GM12891 (cell line): ENCODE measurements at regions not wholly inside any gene's neighbourhood (a gene's known extent, or its start where the extent isn't known, plus 50 kb on each side); places are given as distances from the start of the nearest gene placed in this dataset.

ENCODE experiments used
- DNase-seq: peaks from one replicate; pipeline ENCODE4 v3.0.0; 2011; ENCODE audit warnings: low spot score; ENCODE audit not compliant: insufficient read length
- FAIRE-seq: peaks from 2 replicates; lab custom pipeline; 2011; peaks lifted over from hg19 to GRCh38; lab: Jason Lieb, UNC
- PAX5 ChIP-seq: IDR thresholded peaks from 2 replicates; pipeline ENCODE4 v1.6.1; 2011; ENCODE audit warnings: low read length, moderate library complexity, mild to moderate bottlenecking; ENCODE audit not compliant: insufficient read depth, severe bottlenecking
- POLR2A ChIP-seq: IDR thresholded peaks from 2 replicates; pipeline ENCODE4 v1.6.1; 2011; ENCODE audit warnings: low read depth, low read length, control low read depth
- POLR2AphosphoS5 ChIP-seq: IDR thresholded peaks from 2 replicates; pipeline ENCODE4 v1.6.1; 2011; ENCODE audit warnings: low read depth, low read length, control low read depth
- POU2F2 ChIP-seq: IDR thresholded peaks from 2 replicates; pipeline ENCODE4 v1.6.1; 2011; ENCODE audit warnings: low read depth, mild to moderate bottlenecking, control low read depth, low read length, moderate library complexity
- SPI1 ChIP-seq: IDR thresholded peaks from 2 replicates; pipeline ENCODE4 v1.6.1; 2011; ENCODE audit warnings: low read depth, low read length, control low read depth
- TAF1 ChIP-seq: IDR thresholded peaks from 2 replicates; pipeline ENCODE4 v1.6.1; 2011; ENCODE audit warnings: low read depth, low read length, control low read depth

DNA sequence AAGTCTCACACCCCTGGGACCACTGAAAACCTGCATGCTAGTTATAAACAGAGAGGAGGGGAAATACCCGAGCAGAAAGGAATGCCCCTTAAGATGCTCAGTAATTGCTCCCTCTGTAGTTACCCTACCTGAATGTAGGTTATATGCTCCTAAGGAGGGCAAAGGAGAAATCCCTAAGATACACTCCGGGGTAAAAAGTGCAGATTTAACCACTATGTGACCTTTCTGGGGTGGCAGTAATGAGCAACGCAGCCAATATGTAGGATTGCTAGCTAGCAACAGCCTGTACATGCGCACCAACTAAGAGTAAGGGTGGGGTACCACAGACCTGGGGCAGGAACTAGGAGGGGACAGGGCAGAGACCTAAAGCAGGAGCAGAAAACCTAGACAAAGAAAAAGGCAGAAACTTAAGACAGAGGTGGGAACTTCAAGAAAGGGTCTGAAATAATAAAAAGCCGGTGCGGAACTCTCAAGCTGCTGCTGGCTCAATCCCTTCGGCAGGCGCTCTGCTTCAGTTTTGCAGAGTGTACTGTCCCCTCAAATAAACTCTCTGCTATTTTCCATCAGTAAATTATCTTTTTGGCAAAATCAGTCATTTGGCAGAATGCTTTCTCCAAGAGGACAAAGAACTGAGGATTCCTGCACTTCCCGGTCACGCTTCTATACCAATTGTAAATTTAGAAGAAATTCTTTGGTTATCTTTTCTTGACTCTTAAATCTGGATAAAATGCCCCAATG lies 823.8 kb downstream of the CDH11 start:
- FAIRE-seq: no peak
- no peak for TF ChIP-seq PAX5
- TF ChIP-seq POLR2A: no peak
- no peak for TF ChIP-seq POLR2AphosphoS5
- no peak for TF ChIP-seq SPI1
- no peak for TF ChIP-seq POU2F2
- TF ChIP-seq TAF1: no peak
- DNase-seq: no peak

DNA sequence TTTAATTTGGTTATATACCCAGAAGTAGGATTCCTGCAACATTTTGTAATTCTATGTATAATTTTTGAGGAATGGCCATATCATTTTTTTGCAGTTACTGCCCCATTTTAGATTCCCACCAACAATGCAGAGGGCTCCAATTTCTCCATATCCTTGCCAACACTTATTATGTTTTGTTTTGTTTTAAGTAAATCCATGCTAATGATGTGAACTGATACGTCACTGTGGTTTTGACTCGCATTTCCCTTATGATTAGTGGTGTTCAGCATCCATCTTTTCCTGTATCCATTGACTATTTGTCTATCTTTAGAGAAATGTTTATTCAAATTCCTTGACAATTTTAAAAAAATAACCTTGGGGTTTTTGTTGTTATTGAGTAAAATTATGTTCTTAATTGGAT lies 826.4 kb downstream of the CDH11 start:
- DNase-seq (no peak), FAIRE-seq (no peak)
- TF ChIP-seq PAX5 (no peak), POLR2AphosphoS5 (no peak), POLR2A (no peak), SPI1 (no peak), POU2F2 (no peak), TAF1 (no peak)

DNA sequence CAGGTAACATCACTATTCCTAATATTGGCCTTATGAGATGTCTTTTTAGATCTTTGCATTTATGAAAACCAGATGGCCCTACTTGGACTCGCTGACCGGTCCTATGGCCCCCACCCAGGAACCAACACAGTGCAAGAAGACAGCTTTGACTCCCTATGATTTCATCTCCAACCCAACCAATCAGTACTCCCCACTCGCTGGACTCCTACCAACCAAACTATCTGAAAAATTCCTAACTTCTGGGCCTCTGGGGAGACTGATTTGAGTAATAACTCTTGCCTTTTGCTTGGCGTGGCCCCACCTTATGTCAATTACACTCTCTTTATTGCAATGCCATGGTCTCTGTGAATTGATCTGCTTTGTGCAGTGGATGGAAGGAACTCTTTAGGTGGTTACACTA lies 828.9 kb downstream of the CDH11 start:
- FAIRE-seq (no peak), DNase-seq (no peak)
- no peak for TF ChIP-seq SPI1
- no peak for TF ChIP-seq POU2F2
- TF ChIP-seq POLR2A: no peak
- no peak for TF ChIP-seq POLR2AphosphoS5
- no peak for TF ChIP-seq TAF1
- TF ChIP-seq PAX5: no peak

DNA sequence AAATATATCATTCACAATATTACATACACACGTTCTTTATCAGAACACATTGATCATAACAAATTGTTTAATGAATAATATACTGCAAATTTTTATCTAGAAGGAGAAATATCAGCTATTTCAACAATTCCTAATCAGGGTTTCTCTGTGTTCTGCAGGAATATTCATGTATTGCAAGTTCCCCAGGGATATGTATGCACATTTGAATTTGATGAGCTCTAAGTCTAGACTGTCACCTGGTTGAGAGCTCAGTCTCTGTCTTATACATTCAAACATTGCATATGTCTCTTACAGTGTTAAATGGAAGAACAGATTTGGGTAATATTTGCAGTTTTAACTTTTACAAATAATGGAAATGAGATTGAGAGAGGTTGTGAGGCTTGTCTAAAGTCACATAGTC lies 829.7 kb downstream of the CDH11 start:
- TF ChIP-seq POLR2AphosphoS5 (no peak), POU2F2 (no peak), POLR2A (no peak), PAX5 (no peak), SPI1 (no peak), TAF1 (no peak)
- no peak for DNase-seq
- no peak for FAIRE-seq

DNA sequence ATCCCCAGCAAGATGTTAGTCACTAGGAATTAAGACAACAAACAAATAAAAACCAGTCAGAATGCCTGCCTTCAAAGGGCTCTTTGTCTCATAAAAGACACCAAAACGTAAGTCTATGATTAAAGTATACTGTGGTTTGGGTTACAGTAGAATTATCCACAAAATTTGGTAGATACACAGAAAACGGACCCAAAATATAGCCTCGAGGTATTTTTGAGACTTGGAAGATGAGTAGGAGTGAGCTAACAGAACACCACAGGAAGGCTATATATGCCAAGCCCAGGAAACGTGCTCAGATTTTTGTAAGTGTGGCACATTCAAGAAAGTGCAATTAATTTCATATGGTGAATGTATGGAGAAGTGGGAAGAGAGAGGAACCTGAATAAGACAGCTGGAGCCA lies 831.4 kb downstream of the CDH11 start:
- no peak for DNase-seq
- FAIRE-seq: no peak
- TF ChIP-seq SPI1: no peak
- TF ChIP-seq TAF1: no peak
- TF ChIP-seq PAX5: no peak

DNA sequence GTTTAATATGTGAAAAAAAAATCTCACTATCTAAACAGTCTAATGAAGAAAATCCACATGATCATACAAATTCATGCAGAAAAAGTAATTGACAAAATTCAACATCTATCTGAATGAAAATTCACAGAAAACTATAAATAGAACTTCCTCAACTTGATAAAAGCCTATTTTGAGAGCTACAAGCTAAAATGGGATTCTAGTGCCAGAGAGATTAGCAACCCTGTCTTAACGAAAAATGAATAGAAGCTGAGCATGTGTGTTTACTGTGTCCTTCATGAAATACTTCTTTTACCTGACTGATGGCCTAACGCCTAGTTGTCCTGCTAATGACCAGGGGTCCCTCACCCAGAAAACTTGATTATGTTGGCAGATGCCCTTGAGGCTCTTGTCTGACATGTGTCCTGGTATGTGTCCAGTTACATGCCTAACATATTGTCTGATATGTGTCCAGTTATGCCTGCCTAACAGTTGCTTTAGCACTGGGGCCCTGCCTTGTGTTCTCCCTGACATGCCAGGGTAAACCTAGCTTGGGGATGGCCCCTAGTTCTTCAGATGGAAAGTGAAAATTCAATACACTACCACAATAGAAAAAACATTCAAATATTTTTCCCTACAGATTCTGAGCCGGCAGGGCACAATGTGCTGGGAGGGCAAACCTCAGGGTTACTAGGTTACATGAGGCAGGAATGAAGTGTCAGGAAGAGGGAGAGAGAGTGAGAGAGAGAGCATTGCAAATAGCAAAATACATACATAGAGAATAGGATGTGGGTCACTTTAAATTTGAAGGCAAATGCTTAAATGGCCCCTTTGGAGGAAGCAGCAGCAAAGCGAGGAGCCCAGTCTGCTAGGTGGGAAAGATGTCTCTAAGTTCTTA lies 834.0 kb downstream of the CDH11 start:
- TF ChIP-seq PAX5 (no peak), POLR2AphosphoS5 (no peak), POLR2A (no peak), TAF1 (no peak), POU2F2 (no peak), SPI1 (no peak)
- FAIRE-seq: no peak
- DNase-seq: no peak

DNA sequence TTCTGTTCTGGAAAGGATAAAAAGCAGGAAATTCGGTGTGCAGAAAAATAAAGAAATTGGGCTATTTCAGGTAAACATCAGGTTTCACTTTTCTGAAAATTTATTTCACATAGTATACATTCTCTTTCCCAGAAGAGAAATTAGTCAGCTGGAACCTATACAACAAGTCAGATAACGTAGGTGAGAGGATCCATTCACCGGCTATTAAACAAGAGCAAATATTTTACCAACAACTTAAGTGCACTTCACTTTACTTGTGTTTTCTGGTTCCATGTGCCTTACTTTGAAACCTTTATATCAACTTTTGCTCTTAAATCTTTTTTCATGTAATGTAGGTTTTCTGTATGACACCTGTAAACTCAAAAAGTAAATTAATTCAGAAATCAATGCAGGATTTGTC lies 839.7 kb downstream of the CDH11 start:
- TF ChIP-seq POLR2AphosphoS5: no peak
- no peak for TF ChIP-seq POLR2A
- FAIRE-seq (no peak), DNase-seq (no peak)

DNA sequence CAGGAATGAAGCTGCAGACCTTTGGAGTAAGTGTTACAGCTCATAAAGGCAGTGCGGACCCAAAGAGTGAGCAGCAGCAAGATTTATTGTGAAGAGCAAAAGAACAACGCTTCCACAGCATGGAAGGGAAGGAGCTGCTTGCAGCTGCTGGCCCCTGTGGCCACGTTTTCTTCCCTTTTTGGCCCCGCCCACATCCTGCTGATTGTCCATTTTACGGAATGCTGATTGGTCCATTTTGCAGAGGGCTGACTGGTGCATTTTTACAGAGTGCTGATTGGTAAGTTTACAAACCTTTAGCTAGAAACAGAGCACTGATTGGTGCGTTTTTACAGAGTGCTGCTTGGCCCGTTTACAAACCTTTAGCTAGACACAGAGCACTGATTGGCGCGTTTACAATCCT lies 841.5 kb downstream of the CDH11 start:
- no peak for DNase-seq
- no peak for FAIRE-seq
- TF ChIP-seq PAX5: no peak
- no peak for TF ChIP-seq POLR2A
- no peak for TF ChIP-seq SPI1
- TF ChIP-seq POLR2AphosphoS5: no peak
- TF ChIP-seq TAF1: no peak
- TF ChIP-seq POU2F2: no peak

DNA sequence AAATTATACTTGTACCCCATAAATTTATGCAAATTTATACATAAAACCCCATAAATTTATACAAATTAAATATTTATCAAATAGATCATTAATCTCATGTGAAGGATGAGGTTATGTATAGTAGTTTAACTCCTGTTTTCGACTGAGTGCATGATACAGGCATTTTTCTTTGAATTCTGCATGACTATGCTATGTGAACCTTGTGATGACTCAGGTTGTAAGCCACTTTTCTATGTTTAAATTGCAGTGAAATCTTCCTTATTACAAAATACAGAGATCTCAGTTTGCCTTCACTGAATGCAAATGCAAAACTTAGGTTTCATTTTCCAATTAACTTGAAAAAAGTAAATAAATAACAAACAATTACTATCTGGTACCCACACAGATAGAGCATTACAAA lies 843.7 kb downstream of the CDH11 start:
- FAIRE-seq (no peak), DNase-seq (no peak)
- TF ChIP-seq POU2F2 (no peak), TAF1 (no peak), POLR2AphosphoS5 (no peak), PAX5 (no peak)

DNA sequence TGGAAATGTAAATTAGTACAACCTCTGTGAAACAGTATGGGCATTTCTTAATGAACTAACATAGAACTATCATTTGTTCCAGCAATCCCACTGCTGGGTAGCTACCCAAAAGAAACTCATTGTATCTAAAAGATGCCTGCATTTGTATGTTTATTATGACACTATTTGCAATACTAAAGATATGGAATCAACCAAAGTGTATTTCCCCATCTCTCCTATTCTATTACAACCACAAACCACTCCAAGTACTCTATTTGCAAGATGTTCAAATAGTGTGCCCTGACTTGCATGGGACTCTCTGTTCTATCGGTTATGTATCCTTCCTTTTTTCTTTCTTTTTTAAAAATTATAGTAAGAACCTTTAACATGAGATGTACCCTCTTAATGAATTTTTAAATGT lies 845.2 kb downstream of the CDH11 start:
- no peak for DNase-seq
- FAIRE-seq: no peak
- no peak for TF ChIP-seq POLR2AphosphoS5
- TF ChIP-seq PAX5: no peak
- TF ChIP-seq SPI1: no peak
- TF ChIP-seq TAF1: no peak
- no peak for TF ChIP-seq POU2F2
- TF ChIP-seq POLR2A: no peak
